Right ventricle myocardium inferior (tissue), 1 donor: ENCODE measurements at regions not wholly inside any gene's neighbourhood (a gene's known extent, or its start where the extent isn't known, plus 50 kb on each side); places are given as distances from the start of the nearest gene placed in this dataset.

ENCODE experiments used
- ATAC-seq: fragments of 200-7000 bp; cut with Tn5 transposase; one replicate; pipeline ENCODE4 v1.9.1; 2020; ENCODE audit warnings: mild to moderate bottlenecking, moderate library complexity
- DNase-seq: peaks from one replicate; pipeline ENCODE4 v3.0.0; 2021; ENCODE audit errors: missing footprints
- intact Hi-C: fragments of 100-400 bp; cut with DNase I; formaldehyde crosslinking; loops from one replicate; pipeline ENCODE4 v1.11.0; 2022
- donor health status: DM: no; HTN: yes; CAD: no; lungs with severe emphysema.

- no peak for DNase-seq
- intact Hi-C loops: no loop called here
These were observed 266.9 kb downstream of the ZBBX start for GRCh38 chr3:167113035-167113830.

DNA sequence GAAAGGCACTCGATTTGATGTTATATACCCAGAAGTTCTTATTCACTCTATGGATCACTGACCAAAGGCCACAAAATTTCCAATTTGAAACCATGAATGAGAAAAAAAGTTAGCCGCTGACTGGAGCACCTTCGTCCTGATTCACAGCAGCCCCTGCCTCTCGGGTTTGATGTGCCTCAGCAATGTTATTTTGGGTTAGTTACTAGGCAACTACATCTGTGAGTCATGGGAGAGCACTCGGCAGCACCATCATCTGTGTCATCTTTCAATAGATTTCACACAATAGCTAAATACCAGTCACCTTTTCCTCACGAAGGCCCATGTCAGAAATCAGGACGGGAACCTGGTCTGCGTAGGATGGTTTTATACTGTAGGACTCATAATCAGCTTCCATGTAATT lies 269.2 kb downstream of the ZBBX start:
- intact Hi-C loops: no loop called here
- ATAC-seq (no peak), DNase-seq (no peak)

More at GRCh38 chr3:167113035-167113830, 266.9 kb downstream of the ZBBX start:
- no peak for ATAC-seq

DNA sequence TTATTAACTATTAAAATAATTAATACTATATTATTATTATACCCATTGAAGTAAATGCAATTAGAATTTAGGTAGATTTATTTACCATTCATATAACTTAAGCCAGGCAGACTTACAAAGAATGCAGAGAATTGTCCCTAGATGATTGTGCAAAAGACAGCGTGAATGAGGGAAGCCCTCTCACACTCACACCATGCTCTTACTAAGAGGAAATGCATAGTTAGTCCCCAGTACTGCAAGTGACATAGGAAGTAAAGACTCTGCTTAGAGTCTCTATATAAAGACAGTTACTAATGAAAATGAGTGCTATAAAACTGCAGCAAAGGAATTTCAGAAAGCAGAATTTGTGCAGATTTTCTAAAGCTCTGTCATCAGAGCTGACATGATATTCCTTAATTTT lies 270.4 kb downstream of the ZBBX start:
- DNase-seq (no peak), ATAC-seq (no peak)
- intact Hi-C loops: no loop called here

DNA sequence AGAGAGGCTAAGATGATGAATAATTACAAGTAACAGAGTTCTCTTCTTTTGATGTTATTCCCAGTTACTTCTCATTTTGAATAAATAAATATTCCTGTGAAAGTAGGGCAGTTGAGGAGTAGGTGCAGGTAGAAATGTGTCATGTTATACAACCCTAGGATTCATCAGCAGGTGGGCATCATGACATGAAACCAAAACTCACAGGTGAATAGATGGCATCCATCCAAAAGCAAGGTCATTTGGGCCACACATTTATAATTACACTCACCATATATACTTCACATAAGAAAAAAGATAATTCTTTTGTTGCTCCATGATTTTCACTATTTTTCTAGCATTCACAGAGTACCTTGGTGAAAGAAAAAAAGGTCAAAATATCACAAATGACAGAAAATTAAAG lies 273.6 kb downstream of the ZBBX start:
- ATAC-seq: no peak
- intact Hi-C loops: no loop called here
- no peak for DNase-seq

DNA sequence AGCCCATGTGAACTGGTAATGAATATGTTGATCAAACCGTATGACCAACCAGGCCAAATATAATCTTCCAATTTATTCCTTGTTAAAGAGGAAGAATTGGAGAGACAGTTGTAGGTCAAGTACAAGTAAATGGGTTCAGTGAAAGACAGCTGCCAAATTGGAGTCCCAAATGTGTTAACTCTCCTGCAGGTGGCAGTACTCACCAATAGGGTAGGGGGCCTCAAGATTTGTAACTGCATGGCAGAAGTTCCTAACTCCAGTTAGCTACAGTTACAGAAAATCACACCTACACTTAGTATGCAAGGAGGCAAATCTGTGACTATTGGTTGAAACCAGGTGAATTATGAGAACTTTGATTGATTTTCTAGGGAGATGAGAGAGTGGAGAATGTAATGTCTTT lies 278.0 kb downstream of the ZBBX start:
- DNase-seq (no peak), ATAC-seq (no peak)

GRCh38 chr3:167100651-167101050 lies 279.4 kb downstream of the ZBBX start:
- intact Hi-C loops: no loop called here
- ATAC-seq: no peak
- DNase-seq: no peak

More for the DNA sequence above, 278.0 kb downstream of the ZBBX start:
- intact Hi-C loops: no loop called here

GRCh38 chr3:167100200-167100599 lies 279.9 kb downstream of the ZBBX start:
- DNase-seq: no peak
- intact Hi-C loops: no loop called here
- no peak for ATAC-seq

- ATAC-seq (no peak), DNase-seq (no peak)
- intact Hi-C loops: no loop called here
These were observed 284.1 kb downstream of the ZBBX start for GRCh38 chr3:167095976-167096375.

- intact Hi-C loops: no loop called here
- no peak for ATAC-seq
- DNase-seq: no peak
These were observed 285.5 kb downstream of the ZBBX start for GRCh38 chr3:167094632-167095031.

DNA sequence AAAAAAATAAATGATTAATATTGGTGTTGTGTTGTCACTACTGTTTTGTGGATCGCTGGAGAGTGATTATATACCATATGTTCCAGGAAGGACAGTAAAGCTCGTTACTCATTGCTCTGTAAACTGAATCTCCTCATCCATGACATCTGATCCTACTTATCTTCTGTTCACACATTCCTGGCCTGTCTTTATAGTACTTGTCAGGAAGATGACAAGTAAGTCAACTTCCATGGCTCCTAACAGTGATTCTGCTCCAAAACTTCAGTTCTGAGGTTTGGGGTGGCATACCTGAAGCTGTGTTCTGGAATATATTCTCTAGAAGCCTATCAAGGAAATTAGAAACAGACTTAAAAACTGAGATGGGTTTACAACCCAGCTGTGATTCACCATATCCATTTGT lies 288.9 kb downstream of the ZBBX start:
- ATAC-seq: no peak
- intact Hi-C loops: no loop called here
- DNase-seq: no peak

GRCh38 chr3:167084545-167084944 lies 295.6 kb downstream of the ZBBX start:
- ATAC-seq (no peak), DNase-seq (no peak)
- intact Hi-C loops: no loop called here

DNA sequence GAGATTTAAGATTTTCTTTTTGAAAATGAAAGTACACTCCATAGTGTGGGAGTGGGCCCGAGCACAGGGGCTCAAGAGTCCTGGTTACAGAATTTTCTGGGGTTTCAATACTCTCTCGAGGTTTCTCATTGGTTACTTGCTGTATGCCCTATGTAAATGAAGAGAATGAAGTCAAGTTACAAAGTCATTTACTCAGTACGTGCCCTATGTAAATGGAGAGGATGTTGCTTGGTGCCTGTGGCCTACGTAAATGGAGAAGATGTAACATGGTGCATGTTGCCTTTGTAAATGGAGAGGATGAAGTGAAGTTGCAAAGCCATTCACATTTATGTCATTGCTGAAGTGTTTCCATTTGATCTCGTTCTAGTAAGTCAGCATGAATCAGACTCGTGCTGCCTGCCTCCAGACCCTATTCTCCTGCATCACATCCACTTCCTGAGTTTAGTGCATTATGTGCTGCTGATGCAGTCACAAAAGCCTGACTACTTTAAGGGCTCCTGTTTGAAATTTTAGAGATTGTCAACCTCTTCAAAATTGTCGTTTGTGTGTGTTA lies 302.0 kb downstream of the ZBBX start:
- intact Hi-C loops: no loop called here
- no peak for DNase-seq
- ATAC-seq: no peak

DNA sequence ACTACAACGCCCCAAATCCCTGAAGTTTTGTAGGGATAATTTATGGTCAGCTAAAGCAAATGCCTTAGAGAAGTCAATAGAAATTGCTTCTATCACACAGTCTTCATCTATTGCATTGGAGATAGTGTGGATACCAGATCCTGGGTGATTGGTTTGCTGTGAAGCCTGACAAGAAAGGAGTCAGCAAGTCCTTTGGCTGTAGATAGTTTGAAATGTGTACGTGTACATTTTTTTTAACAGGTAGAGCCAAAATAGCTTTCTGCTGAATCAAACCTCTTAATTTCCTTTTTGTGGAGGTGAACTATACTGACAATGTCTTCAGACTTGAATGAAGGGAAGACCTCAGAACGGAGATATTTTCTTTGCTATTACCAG lies 312.3 kb downstream of the ZBBX start:
- intact Hi-C loops: no loop called here
- ATAC-seq: no peak
- no peak for DNase-seq

- no peak for DNase-seq
- intact Hi-C loops: no loop called here
- ATAC-seq: no peak
These were observed 312.9 kb downstream of the ZBBX start for GRCh38 chr3:167066977-167067786.

- ATAC-seq (no peak), DNase-seq (no peak)
- intact Hi-C loops: no loop called here
These were observed 322.5 kb downstream of the ZBBX start for GRCh38 chr3:167057581-167057980.

- ATAC-seq (no peak), DNase-seq (no peak)
- intact Hi-C loops: no loop called here
These were observed 325.2 kb downstream of the ZBBX start for GRCh38 chr3:167054926-167055325.

DNA sequence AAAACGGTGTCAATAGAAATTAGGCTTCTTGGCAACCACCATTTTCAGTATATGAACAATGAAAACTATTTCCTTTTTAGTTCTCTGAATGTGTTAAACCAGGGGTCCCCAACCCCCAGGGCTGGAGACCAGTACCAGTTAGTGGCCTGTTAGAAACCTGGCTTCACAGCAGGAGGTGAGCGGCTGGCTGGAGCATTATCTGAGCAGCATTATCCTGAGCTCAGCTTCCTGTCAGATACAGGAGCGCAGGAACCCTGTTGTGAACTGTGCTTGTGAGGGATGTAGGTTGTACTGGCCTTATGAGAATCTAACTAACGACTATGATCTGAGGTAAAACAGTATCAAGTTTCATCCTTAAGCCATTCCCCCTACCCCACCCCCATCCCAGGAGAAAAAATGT lies 328.7 kb downstream of the ZBBX start:
- DNase-seq (no peak), ATAC-seq (no peak)
- intact Hi-C loops: no loop called here

DNA sequence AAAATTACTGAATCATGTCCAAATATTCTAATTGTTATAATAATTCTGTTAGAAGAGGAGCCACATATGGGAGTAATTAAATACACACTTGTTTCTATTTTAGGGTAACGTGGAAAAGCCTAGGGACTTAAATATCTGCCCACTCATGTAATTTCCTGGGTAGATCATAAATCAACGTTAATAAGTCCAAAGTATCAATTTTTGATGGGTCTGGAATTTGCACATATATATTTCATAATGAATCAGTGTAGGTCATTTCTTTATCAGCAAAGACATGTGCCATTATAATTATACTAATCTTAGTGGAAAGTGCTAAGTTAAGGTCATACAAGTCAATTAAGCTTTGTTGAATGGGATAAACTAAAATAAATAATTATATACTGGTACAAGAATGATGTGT lies 346.2 kb downstream of the ZBBX start:
- ATAC-seq (no peak), DNase-seq (no peak)
- intact Hi-C loops: no loop called here

DNA sequence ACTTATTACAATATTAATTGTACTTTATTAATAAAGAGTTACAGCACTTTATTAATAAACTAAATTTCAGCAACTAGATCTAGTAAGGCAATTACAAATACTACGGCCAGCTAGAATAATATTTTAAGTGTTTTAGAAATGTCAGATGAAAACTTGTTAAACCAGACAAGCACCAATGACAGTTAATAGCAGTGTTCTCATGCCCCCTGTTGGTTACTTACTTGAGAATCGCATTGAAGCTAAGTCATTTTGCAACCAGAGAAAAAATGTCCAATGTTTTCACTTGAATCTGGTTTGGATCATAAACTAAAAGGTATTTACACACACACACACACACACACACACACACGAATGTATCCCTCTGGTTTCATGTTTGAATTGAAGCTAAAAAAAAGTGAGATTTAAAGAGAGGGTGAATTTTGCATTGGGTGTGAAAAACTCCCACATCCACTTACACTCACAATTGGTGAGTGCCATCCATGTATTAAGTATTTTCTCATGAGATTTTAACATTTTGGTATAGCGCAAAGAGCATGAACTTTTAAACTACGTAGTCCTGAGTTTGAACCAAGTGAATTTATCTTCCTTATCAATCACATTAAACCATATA lies 347.7 kb downstream of the ZBBX start:
- ATAC-seq (no peak), DNase-seq (no peak)
- intact Hi-C loops: no loop called here
